ENCODE measurements at regions not wholly inside any gene's neighbourhood (a gene's known extent, or its start where the extent isn't known, plus 50 kb on each side); places are given as distances from the start of the nearest gene placed in this dataset.

DNA sequence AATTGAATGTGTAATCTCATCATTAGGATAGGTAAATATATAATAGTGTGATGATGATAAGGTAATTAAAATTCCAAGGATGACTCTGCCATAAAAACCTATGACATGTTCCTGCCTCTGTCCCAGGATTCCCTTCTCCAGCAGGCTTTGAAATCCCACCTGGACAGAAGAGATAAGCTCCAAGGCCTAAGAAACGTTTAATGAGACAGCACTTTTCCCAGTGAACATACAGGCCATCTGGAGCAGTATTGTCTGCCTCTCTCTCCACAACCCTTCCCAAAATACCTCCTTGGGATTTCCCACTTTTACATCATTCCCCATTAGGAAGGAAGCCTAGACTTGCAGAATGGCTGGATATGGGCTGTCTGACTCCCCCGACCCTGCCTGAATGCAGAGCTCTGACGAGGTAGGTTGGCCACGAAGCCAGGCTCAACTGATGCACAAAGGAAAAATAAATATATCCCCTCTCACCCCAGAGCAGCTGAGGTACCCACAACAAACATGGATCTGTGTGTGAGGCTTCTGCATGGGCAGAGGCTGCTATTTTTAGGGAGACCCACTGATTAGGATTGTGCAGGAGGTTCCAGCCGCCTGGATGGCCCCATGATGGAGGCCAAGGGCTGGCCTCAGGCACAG lies 71.0 kb downstream of the TMPRSS5 start (continued):
- no peak for TF ChIP-seq ZNF140 (CRISPR knock-in tag; IDR thresholded peaks at IDR 0.05)
- no peak for TF ChIP-seq ZNF449 (CRISPR knock-in tag; IDR thresholded peaks at IDR 0.05)
- TF ChIP-seq PHB2 (IDR thresholded peaks at IDR 0.05; ENCODE audit: low read depth), result 0 out of 2 replicates have a peak, but pooled peaks have one; percentile 19
- no peak for TF ChIP-seq PBX2 (CRISPR knock-in tag; IDR thresholded peaks at IDR 0.05; ENCODE audit: low read depth)
- no peak for TF ChIP-seq PBX2 (tag; conservative IDR thresholded peaks at IDR 0.05; ENCODE audit: low read depth)
- TF ChIP-seq BCL6 (CRISPR knock-in tag; IDR thresholded peaks at IDR 0.05), result no peak
- no peak for TF ChIP-seq MAX (CRISPR knock-in tag; IDR thresholded peaks at IDR 0.05)
- TF ChIP-seq, protein P1, sequence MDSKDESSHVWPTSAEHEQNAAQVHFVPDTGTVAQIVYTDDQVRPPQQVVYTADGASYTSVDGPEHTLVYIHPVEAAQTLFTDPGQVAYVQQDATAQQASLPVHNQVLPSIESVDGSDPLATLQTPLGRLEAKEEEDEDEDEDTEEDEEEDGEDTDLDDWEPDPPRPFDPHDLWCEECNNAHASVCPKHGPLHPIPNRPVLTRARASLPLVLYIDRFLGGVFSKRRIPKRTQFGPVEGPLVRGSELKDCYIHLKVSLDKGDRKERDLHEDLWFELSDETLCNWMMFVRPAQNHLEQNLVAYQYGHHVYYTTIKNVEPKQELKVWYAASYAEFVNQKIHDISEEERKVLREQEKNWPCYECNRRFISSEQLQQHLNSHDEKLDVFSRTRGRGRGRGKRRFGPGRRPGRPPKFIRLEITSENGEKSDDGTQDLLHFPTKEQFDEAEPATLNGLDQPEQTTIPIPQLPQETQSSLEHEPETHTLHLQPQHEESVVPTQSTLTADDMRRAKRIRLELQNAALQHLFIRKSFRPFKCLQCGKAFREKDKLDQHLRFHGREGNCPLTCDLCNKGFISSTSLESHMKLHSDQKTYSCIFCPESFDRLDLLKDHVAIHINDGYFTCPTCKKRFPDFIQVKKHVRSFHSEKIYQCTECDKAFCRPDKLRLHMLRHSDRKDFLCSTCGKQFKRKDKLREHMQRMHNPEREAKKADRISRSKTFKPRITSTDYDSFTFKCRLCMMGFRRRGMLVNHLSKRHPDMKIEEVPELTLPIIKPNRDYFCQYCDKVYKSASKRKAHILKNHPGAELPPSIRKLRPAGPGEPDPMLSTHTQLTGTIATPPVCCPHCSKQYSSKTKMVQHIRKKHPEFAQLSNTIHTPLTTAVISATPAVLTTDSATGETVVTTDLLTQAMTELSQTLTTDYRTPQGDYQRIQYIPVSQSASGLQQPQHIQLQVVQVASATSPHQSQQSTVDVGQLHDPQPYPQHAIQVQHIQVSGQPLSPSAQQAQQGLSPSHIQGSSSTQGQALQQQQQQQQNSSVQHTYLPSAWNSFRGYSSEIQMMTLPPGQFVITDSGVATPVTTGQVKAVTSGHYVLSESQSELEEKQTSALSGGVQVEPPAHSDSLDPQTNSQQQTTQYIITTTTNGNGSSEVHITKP (IDR thresholded peaks at IDR 0.05; ENCODE audit: partially characterized antibody), result no peak
- no peak for TF ChIP-seq E2F8 (IDR thresholded peaks at IDR 0.05; ENCODE audit: low read depth, partially characterized antibody)
- TF ChIP-seq KLF1 (tag; IDR thresholded peaks at IDR 0.05), result no peak
- TF ChIP-seq TCF3 (CRISPR knock-in tag; IDR thresholded peaks at IDR 0.05), result peak; percentile 90
- TF ChIP-seq, protein P2, sequence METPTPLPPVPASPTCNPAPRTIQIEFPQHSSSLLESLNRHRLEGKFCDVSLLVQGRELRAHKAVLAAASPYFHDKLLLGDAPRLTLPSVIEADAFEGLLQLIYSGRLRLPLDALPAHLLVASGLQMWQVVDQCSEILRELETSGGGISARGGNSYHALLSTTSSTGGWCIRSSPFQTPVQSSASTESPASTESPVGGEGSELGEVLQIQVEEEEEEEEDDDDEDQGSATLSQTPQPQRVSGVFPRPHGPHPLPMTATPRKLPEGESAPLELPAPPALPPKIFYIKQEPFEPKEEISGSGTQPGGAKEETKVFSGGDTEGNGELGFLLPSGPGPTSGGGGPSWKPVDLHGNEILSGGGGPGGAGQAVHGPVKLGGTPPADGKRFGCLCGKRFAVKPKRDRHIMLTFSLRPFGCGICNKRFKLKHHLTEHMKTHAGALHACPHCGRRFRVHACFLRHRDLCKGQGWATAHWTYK (CRISPR knock-in tag; IDR thresholded peaks at IDR 0.05), result no peak

Measured in K562 (cell line).